Loucy (cell line): ENCODE measurements at regions not wholly inside any gene's neighbourhood (a gene's known extent, or its start where the extent isn't known, plus 50 kb on each side); places are given as distances from the start of the nearest gene placed in this dataset.

Source experiments
- H2AFZ ChIP-seq: fragments of 200-600 bp; sonication (generic); 2 replicates; pipeline ENCODE4 v1.6.0; 2016; ENCODE audit warnings: antibody characterized with exemption, mild to moderate bottlenecking, low read length, moderate library complexity
- H3F3A ChIP-seq: fragments of 200-600 bp; 2 replicates; pipeline ENCODE4 v1.6.0; 2016; ENCODE audit warnings: antibody characterized with exemption, low read depth, mild to moderate bottlenecking
- H3K27me3 ChIP-seq: fragments of 200-600 bp; sonication (generic); 2 replicates; pipeline ENCODE4 v1.6.1; 2014; ENCODE audit warnings: low read length, mild to moderate bottlenecking; ENCODE audit not compliant: insufficient read depth, poor library complexity, severe bottlenecking
- H3K36me3 ChIP-seq: fragments of 200-600 bp; sonication (generic); 2 replicates; pipeline ENCODE4 v1.6.1; 2016; ENCODE audit warnings: low read length; ENCODE audit not compliant: insufficient read depth
- H3K4me1 ChIP-seq: fragments of 200-600 bp; sonication (generic); 2 replicates; pipeline ENCODE4 v1.5.1; 2014; ENCODE audit warnings: low read length, mild to moderate bottlenecking; ENCODE audit not compliant: insufficient read depth, poor library complexity, severe bottlenecking
- H3K4me2 ChIP-seq: fragments of 200-600 bp; sonication (generic); 2 replicates; pipeline ENCODE4 v1.6.0; 2014; ENCODE audit warnings: antibody characterized with exemption, low read length, low read depth, mild to moderate bottlenecking; ENCODE audit not compliant: poor library complexity, severe bottlenecking
- H3K4me3 ChIP-seq: fragments of 200-600 bp; sonication (generic); 2 replicates; pipeline ENCODE4 v1.5.1; 2014; ENCODE audit warnings: low read length, mild to moderate bottlenecking, mixed read lengths; ENCODE audit not compliant: poor library complexity, severe bottlenecking
- H3K79me2 ChIP-seq: fragments of 200-600 bp; sonication (generic); 2 replicates; pipeline ENCODE4 v1.6.1; 2014; ENCODE audit warnings: low read length; ENCODE audit not compliant: insufficient read depth
- H3K9ac ChIP-seq: fragments of 200-600 bp; sonication (generic); 2 replicates; pipeline ENCODE4 v1.6.0; 2014; ENCODE audit warnings: mild to moderate bottlenecking, low read depth, low read length, moderate library complexity; ENCODE audit not compliant: poor library complexity, severe bottlenecking
- H3K9me2 ChIP-seq: fragments of 200-600 bp; sonication (generic); replicated peaks from 2 replicates; pipeline ENCODE4 v1.6.1; 2016; ENCODE audit warnings: low read depth, low read length, mixed read lengths
- H3K9me3 ChIP-seq: fragments of 200-600 bp; sonication (generic); 2 replicates; pipeline ENCODE4 v1.6.1; 2014; ENCODE audit warnings: mild to moderate bottlenecking, antibody characterized with exemption, low read length, low read depth; ENCODE audit not compliant: insufficient read depth
- H4K20me1 ChIP-seq: fragments of 200-600 bp; sonication (generic); 2 replicates; pipeline ENCODE4 v1.6.0; 2014; ENCODE audit warnings: antibody characterized with exemption, low read length, mild to moderate bottlenecking; ENCODE audit not compliant: insufficient read depth, poor library complexity, severe bottlenecking
- EZH2phosphoT487 ChIP-seq: fragments of 200-600 bp; IDR thresholded peaks from 2 replicates; pipeline ENCODE4 v1.6.1; 2018; ENCODE audit warnings: antibody characterized with exemption, mild to moderate bottlenecking, moderate library complexity, borderline replicate concordance
- TF ChIP-seq, protein P1 (sequence below): fragments of 200-600 bp; sonication (generic); conservative IDR thresholded peaks from 2 replicates; pipeline ENCODE4 v1.5.1; 2014; ENCODE audit warnings: mild to moderate bottlenecking, antibody characterized with exemption, low read length

DNA sequence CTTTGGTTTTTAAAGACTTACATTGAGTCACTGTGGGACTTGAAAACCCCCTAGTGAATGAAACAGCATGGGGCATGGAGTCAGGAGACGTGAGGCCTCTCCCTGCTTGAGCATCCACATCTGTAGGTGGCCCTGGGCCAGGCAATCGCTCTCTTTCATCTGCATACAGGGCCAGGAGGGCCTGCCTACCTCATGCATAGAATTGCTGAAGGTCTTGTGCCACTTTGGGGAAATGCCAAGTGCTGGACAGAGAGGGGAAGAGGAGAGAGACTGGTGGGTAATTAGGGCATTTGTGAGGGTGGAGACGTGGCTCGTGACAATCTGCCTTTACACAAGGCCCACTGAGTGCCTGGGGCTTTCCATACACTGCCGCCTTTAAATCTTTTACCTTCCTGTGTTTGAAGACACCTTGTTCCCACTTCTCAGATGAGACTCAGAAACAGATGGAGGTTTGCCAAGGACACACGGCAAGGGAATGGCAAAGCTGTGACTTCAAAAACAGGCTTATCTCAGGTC is 322.2 kb upstream of the HS6ST1 start:
- Histone ChIP-seq H3K36me3 (no peaks in the 10 kb centered on the region), H3K9me3 (no peaks in the 10 kb centered on the region), H3K79me2 (no peaks in the 10 kb centered on the region), H4K20me1 (no peaks in the 10 kb centered on the region), H3F3A (no peaks in the 10 kb centered on the region), H3K9ac (peak overlapping the region; percentile 20), H3K4me3 (no peak overlapping the region), H3K9me2 (no peaks in the 10 kb centered on the region), H3K4me1 (peaks cover 76% of the 10 kb centered on the region), H3K4me2 (no peak overlapping the region), H2AFZ (no peak overlapping the region), H3K27me3 (no peaks in the 10 kb centered on the region)
- no peak for TF ChIP-seq EZH2phosphoT487
- TF ChIP-seq, protein P1, sequence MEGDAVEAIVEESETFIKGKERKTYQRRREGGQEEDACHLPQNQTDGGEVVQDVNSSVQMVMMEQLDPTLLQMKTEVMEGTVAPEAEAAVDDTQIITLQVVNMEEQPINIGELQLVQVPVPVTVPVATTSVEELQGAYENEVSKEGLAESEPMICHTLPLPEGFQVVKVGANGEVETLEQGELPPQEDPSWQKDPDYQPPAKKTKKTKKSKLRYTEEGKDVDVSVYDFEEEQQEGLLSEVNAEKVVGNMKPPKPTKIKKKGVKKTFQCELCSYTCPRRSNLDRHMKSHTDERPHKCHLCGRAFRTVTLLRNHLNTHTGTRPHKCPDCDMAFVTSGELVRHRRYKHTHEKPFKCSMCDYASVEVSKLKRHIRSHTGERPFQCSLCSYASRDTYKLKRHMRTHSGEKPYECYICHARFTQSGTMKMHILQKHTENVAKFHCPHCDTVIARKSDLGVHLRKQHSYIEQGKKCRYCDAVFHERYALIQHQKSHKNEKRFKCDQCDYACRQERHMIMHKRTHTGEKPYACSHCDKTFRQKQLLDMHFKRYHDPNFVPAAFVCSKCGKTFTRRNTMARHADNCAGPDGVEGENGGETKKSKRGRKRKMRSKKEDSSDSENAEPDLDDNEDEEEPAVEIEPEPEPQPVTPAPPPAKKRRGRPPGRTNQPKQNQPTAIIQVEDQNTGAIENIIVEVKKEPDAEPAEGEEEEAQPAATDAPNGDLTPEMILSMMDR, result no peak

DNA sequence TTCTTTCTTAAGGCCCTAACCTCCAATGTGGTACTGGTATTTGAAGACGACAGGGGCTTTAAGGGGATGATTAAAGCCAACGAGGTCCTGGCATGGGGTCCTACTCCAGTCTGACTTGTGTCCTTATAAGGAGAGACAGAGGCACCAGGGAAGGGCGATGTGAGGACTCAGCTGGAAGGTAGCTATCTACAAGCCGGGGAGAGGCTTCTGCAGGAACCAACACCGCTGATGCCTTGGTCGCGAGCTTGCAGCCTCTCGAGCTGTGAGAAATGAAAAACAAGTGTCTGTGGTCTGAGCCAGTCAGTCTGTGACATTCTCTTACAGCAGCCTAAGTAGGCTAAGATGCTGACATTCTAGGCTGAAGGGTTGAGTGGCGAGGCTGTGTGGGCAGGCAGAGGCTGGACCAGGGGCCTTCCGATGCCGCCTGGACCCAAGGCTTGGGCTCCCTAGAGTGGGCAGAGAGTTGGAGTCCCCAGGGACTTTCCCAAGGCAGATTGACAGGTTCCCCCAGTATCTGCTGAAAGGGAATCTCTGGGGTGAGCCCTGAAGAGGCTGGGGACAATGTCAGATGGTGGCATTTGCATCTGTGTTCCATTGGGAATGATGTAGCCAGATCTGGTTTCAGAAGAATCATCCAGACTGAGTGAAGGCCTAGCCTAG is 322.9 kb upstream of the HS6ST1 start:
- Histone ChIP-seq H3K79me2 (no peaks in the 10 kb centered on the region), H3K4me1 (peaks cover 69% of the 10 kb centered on the region), H3K4me2 (no peak overlapping the region), H3K27me3 (no peaks in the 10 kb centered on the region), H2AFZ (no peak overlapping the region), H4K20me1 (no peaks in the 10 kb centered on the region), H3K9me3 (no peaks in the 10 kb centered on the region), H3F3A (no peaks in the 10 kb centered on the region), H3K9ac (peak overlapping the region; percentile 20), H3K36me3 (no peaks in the 10 kb centered on the region), H3K4me3 (no peak overlapping the region), H3K9me2 (no peaks in the 10 kb centered on the region)
- TF ChIP-seq, protein P1, result no peak
- TF ChIP-seq EZH2phosphoT487, result no peak

- peaks cover 64% of the 10 kb centered on the region for H3K4me1 ChIP-seq
- TF ChIP-seq EZH2phosphoT487, result no peak
- TF ChIP-seq, protein P1, result no peak
- no peaks in the 10 kb centered on the region for H4K20me1 ChIP-seq
- H3K4me2 ChIP-seq, result no peak overlapping the region
- no peak overlapping the region for H3K4me3 ChIP-seq
- peak overlapping the region; percentile 19 for H3K9ac ChIP-seq
- H2AFZ ChIP-seq, result peak overlapping the region; percentile 56
- H3K9me2 ChIP-seq, result no peaks in the 10 kb centered on the region
- no peaks in the 10 kb centered on the region for H3K9me3 ChIP-seq
- H3K79me2 ChIP-seq, result no peaks in the 10 kb centered on the region
- H3K27me3 ChIP-seq, result no peaks in the 10 kb centered on the region
- H3K36me3 ChIP-seq, result no peaks in the 10 kb centered on the region
- H3F3A ChIP-seq, result no peaks in the 10 kb centered on the region
Measured at GRCh38 chr2:128642316-128642715, 323.6 kb upstream of the HS6ST1 start.
